IMR-90 (cell line): ENCODE measurements at regions not wholly inside any gene's neighbourhood (a gene's known extent, or its start where the extent isn't known, plus 50 kb on each side); places are given as distances from the start of the nearest gene placed in this dataset.
"Not testable (repeated sequence)": the region's sequence is repeated elsewhere in the genome, so short reads cannot be mapped to it uniquely, and the experiment has no call there.

Source experiments
- ATAC-seq: fragments of 200-7000 bp; cut with Tn5 transposase; 2 replicates; pipeline ENCODE4 v1.9.1; 2020; ENCODE audit warnings: low read depth, mild to moderate bottlenecking, moderate library complexity
- BruUV-seq: library from RNA; stranded (reverse); fragments of 400-500 nt; replicated peaks from 2 replicates; lab custom pipeline; 2021; lab: Mats Ljungman, UMichigan
- CTCF ChIA-PET: fragments of 300-600 bp; formaldehyde crosslinking; extraction: SDS; loops from one replicate; lab custom pipeline; 2021; ENCODE audit warnings: antibody characterized with exemption; lab: Yijun Ruan, JAX
- POLR2A ChIA-PET: fragments of 300-600 bp; sonication (Branson Sonifier 250); formaldehyde crosslinking; loops from one replicate; lab custom pipeline; 2022; ENCODE audit warnings: antibody characterized with exemption; ENCODE audit not compliant: unreplicated experiment; lab: Charles Lee
- DNase-seq: peaks from one replicate; pipeline ENCODE4 v3.0.0; 2013
- H2AFZ ChIP-seq: replicated peaks from 2 replicates; pipeline ENCODE3; 2013; ENCODE audit warnings: low read length, mild to moderate bottlenecking; ENCODE audit not compliant: poor library complexity
- H2AK5ac ChIP-seq: 2 replicates; pipeline ENCODE4 v1.6.1; 2013; ENCODE audit warnings: low read depth, low read length, inconsistent platforms
- H2AK9ac ChIP-seq: replicated peaks from 2 replicates; pipeline ENCODE3; 2013; ENCODE audit warnings: mild to moderate bottlenecking, low read depth, low read length, moderate library complexity; ENCODE audit not compliant: poor library complexity
- H2BK120ac ChIP-seq: 2 replicates; pipeline ENCODE4 v1.6.1; 2013; ENCODE audit warnings: low read depth, low read length, inconsistent platforms
- H2BK15ac ChIP-seq: 3 replicates; pipeline ENCODE4 v1.6.1; 2013; ENCODE audit warnings: low read depth, low read length, inconsistent platforms
- H2BK20ac ChIP-seq: 2 replicates; pipeline ENCODE4 v1.6.1; 2013; ENCODE audit warnings: low read depth, mild to moderate bottlenecking, inconsistent platforms, low read length, moderate library complexity
- H2BK5ac ChIP-seq: 2 replicates; pipeline ENCODE4 v1.6.1; 2013; ENCODE audit warnings: mild to moderate bottlenecking, low read depth, low read length, inconsistent platforms; ENCODE audit not compliant: poor library complexity, severe bottlenecking
- H3K14ac ChIP-seq: replicated peaks from 2 replicates; pipeline ENCODE4 v1.6.1; 2013; ENCODE audit warnings: low read depth, low read length, inconsistent platforms
- H3K18ac ChIP-seq: 2 replicates; pipeline ENCODE4 v1.6.1; 2013; ENCODE audit warnings: low read depth, low read length, control low read depth
- H3K23ac ChIP-seq: 2 replicates; pipeline ENCODE4 v1.6.1; 2013; ENCODE audit warnings: low read depth, low read length, inconsistent platforms
- H3K27ac ChIP-seq: 2 replicates; pipeline ENCODE4 v1.5.1; 2013; ENCODE audit warnings: mild to moderate bottlenecking, control low read depth, low read length; ENCODE audit not compliant: insufficient read depth
- H3K27me3 ChIP-seq: 2 replicates; pipeline ENCODE4 v1.6.1; 2013; ENCODE audit warnings: low read length; ENCODE audit not compliant: control insufficient read depth, insufficient read depth
- H3K36me3 ChIP-seq: 2 replicates; pipeline ENCODE4 v1.6.1; 2013; ENCODE audit warnings: low read length, mixed read lengths; ENCODE audit not compliant: control insufficient read depth, insufficient read depth
- H3K4ac ChIP-seq: 2 replicates; pipeline ENCODE4 v1.6.1; 2013; ENCODE audit warnings: low read depth, low read length, inconsistent platforms
- H3K4me1 ChIP-seq: 2 replicates; pipeline ENCODE4 v1.6.1; 2013; ENCODE audit warnings: low read length, mixed read lengths; ENCODE audit not compliant: control insufficient read depth, insufficient read depth
- H3K4me2 ChIP-seq: 2 replicates; pipeline ENCODE4 v1.6.1; 2013; ENCODE audit warnings: low read depth, mild to moderate bottlenecking, control low read depth, low read length, moderate library complexity
- H3K4me3 ChIP-seq: 2 replicates; pipeline ENCODE4 v1.5.1; 2013; ENCODE audit warnings: low read depth, mild to moderate bottlenecking, control low read depth, low read length, moderate library complexity; ENCODE audit not compliant: insufficient read depth
- H3K56ac ChIP-seq: 2 replicates; pipeline ENCODE4 v1.6.1; 2013; ENCODE audit warnings: low read length, inconsistent platforms; ENCODE audit not compliant: insufficient read depth; ENCODE audit errors: extremely low read depth
- H3K79me1 ChIP-seq, 2 experiments: 2 replicates each; pipeline ENCODE4 v1.6.1; 2013; ENCODE audit warnings: low read length in 2 of 2, inconsistent platforms in 1 of 2, low read depth in 1 of 2
- H3K9ac ChIP-seq: 2 replicates; pipeline ENCODE4 v1.6.1; 2013; ENCODE audit warnings: low read depth, low read length, control low read depth
- H3K9me1 ChIP-seq: 2 replicates; pipeline ENCODE4 v1.6.1; 2013; ENCODE audit warnings: low read length, inconsistent platforms; ENCODE audit not compliant: insufficient read depth
- H3K9me3 ChIP-seq: 2 replicates; pipeline ENCODE4 v1.6.1; 2013; ENCODE audit warnings: low read length; ENCODE audit not compliant: control insufficient read depth, insufficient read depth
- H4K20me1 ChIP-seq: 2 replicates; pipeline ENCODE4 v1.6.1; 2013; ENCODE audit warnings: low read length, inconsistent platforms; ENCODE audit not compliant: insufficient read depth
- H4K5ac ChIP-seq: 2 replicates; pipeline ENCODE4 v1.6.1; 2013; ENCODE audit warnings: mild to moderate bottlenecking, low read depth, low read length, control low read depth
- H4K8ac ChIP-seq, 2 experiments: 2 replicates each; pipeline ENCODE4 v1.6.1; 2013; ENCODE audit warnings: low read depth in 2 of 2, low read length in 2 of 2, control low read depth in 1 of 2, inconsistent platforms in 1 of 2
- H4K91ac ChIP-seq: 2 replicates; pipeline ENCODE4 v1.6.1; 2013; ENCODE audit warnings: low read depth, low read length, inconsistent platforms; ENCODE audit not compliant: insufficient read depth
- WGBS, 2 experiments: methylation state at CpG; one replicate each; pipeline versions ENCODE4 v1.1.5 to v1.1.7; 2013; ENCODE audit warnings: missing lambda C conversion rate in 2 of 2; ENCODE audit not compliant: insufficient read length in 1 of 2; ENCODE audit errors: extremely low coverage in 2 of 2; 5-methylcytosine and 5-hydroxymethylcytosine counted together
- dilution Hi-C: fragments of 300-500 bp; cut with HindIII; formaldehyde crosslinking; loops from one replicate; pipeline ENCODE4 v1.14.3; 2018; ENCODE audit warnings: low sequenced_read_pairs; ENCODE audit not compliant: unreplicated experiment
- in situ Hi-C: fragments of 300-500 bp; cut with MboI; formaldehyde crosslinking; loops from 3 replicates; pipeline ENCODE4 v1.14.3; 2019; ENCODE audit warnings: low sequenced_read_pairs, inconsistent platforms, mixed read lengths
- intact Hi-C: fragments of 100-400 bp; cut with micrococcal nuclease; formaldehyde crosslinking; loops from 2 replicates; pipeline ENCODE4 v1.10.0; 2022

GRCh38 chr6:4629789-4630188, 146.4 kb upstream of the CDYL start:
- H2AFZ ChIP-seq, H3K9me1 ChIP-seq, in situ Hi-C loops, H2BK20ac ChIP-seq, H2AK9ac ChIP-seq, H3K4ac ChIP-seq, H3K27ac ChIP-seq, CTCF ChIA-PET, H3K4me2 ChIP-seq, H3K23ac ChIP-seq, BruUV-seq, H2BK15ac ChIP-seq, H4K20me1 ChIP-seq, H3K79me1 ChIP-seq, H3K36me3 ChIP-seq, H4K5ac ChIP-seq, POLR2A ChIA-PET, H3K9ac ChIP-seq, H4K8ac ChIP-seq, H3K27me3 ChIP-seq, H2AK5ac ChIP-seq, H2BK5ac ChIP-seq, H2BK120ac ChIP-seq, H3K4me3 ChIP-seq, H3K56ac ChIP-seq, DNase-seq, ATAC-seq, intact Hi-C loops, dilution Hi-C loops, H4K91ac ChIP-seq, H3K4me1 ChIP-seq, H3K18ac ChIP-seq, H3K14ac ChIP-seq: not testable (repeated sequence)
- peaks cover 19% of the 10 kb centered on the region for H3K9me3 ChIP-seq
- no CpG with 5 or more reads among the region's 1 CpG for WGBS, 2 experiments
